HEK293 (cell line): ENCODE measurements at regions not wholly inside any gene's neighbourhood (a gene's known extent, or its start where the extent isn't known, plus 50 kb on each side); places are given as distances from the start of the nearest gene placed in this dataset.

Experiments
- IKZF3 ChIP-seq: fragments of 450-650 bp; IDR thresholded peaks from 2 replicates; pipeline ENCODE4 v1.5.0; 2018; ENCODE audit warnings: missing biosample characterization, mild to moderate bottlenecking, missing genetic modification characterization, moderate library complexity
- OSR2 ChIP-seq: fragments of 450-650 bp; formaldehyde crosslinking; IDR thresholded peaks from 2 replicates; pipeline ENCODE4 v1.5.1; 2016; ENCODE audit warnings: missing biosample characterization, missing genetic modification characterization
- ZBTB7A ChIP-seq: fragments of 450-650 bp; formaldehyde crosslinking; IDR thresholded peaks from 2 replicates; pipeline ENCODE4 v1.5.1; 2016; ENCODE audit warnings: low read depth, missing biosample characterization, missing genetic modification characterization
- ZFP41 ChIP-seq: fragments of 450-650 bp; formaldehyde crosslinking; IDR thresholded peaks from 2 replicates; pipeline ENCODE4 v1.5.1; 2016; ENCODE audit warnings: missing biosample characterization, missing genetic modification characterization, borderline replicate concordance
- ZNF274 ChIP-seq, 2 experiments: fragments of 200-500 bp in 1 of 2; fragments of 450-650 bp in 1 of 2; sonication (Bioruptor generic) in 1 of 2; formaldehyde crosslinking in 1 of 2; IDR thresholded peaks; 2 replicates each; pipeline versions ENCODE4 v1.5.1 to v1.6.1; 2014 to 2016; ENCODE audit warnings: borderline replicate concordance in 1 of 2, inconsistent platforms in 1 of 2, low read length in 1 of 2, missing biosample characterization in 1 of 2, missing genetic modification characterization in 1 of 2
- ZNF423 ChIP-seq: fragments of 450-650 bp; formaldehyde crosslinking; IDR thresholded peaks from 2 replicates; pipeline ENCODE4 v1.5.1; 2016; ENCODE audit warnings: missing biosample characterization, missing genetic modification characterization
- ZNF707 ChIP-seq: fragments of 450-650 bp; formaldehyde crosslinking; IDR thresholded peaks from 2 replicates; pipeline ENCODE4 v1.5.1; 2016; ENCODE audit warnings: missing biosample characterization, missing genetic modification characterization
- ZNF777 ChIP-seq: fragments of 450-650 bp; formaldehyde crosslinking; IDR thresholded peaks from 2 replicates; pipeline ENCODE4 v1.5.1; 2017; ENCODE audit warnings: missing biosample characterization, missing genetic modification characterization, borderline replicate concordance
- ZNF785 ChIP-seq: fragments of 450-650 bp; formaldehyde crosslinking; IDR thresholded peaks from 2 replicates; pipeline ENCODE4 v1.5.1; 2016; ENCODE audit warnings: missing biosample characterization, missing genetic modification characterization
- ZNF843 ChIP-seq: fragments of 450-650 bp; formaldehyde crosslinking; IDR thresholded peaks from 2 replicates; pipeline ENCODE4 v1.5.1; 2016; ENCODE audit warnings: missing biosample characterization, missing genetic modification characterization
- TF ChIP-seq, protein P1 (sequence below): fragments of 450-650 bp; formaldehyde crosslinking; IDR thresholded peaks from 2 replicates; pipeline ENCODE4 v1.5.1; 2016; ENCODE audit warnings: missing biosample characterization, missing genetic modification characterization
- TF ChIP-seq, protein P2 (sequence below): fragments of 450-650 bp; formaldehyde crosslinking; IDR thresholded peaks from 2 replicates; pipeline ENCODE4 v1.5.1; 2016; ENCODE audit warnings: missing biosample characterization, missing genetic modification characterization

DNA sequence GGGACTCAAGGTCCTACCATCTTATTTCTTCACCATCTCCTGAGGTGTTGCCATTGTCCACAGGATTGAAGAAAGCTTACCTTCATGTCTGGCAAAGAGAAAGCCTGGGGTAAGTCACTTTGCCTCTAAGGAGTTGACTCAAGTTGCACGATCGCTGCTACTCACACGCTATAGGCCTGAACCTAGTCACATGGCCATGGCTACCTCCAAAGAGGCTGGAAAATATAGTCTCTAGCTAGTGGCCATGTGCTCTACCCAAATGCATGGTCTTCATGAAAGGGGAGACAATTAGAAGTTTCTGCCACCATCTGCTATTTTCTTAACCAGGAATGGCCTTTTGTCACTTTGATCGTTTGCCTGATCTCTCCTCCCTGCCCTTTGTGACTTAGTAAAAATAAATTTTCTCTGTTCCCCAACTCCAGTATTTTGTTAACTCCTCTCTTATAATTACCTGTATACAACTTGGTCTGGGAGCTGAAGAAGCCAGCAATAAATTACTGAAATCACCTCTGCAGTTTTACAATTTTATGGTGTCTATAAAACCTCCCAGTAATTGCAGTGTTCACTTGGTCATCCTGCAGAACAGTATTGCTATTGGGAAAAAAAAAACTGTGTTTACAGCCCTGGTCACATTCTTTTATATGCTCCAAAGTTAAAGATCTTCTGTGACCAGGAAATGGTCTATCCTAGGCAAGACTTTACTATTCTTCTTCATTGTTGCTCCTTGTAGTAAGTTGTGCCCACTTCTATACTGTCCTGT is 126.7 kb upstream of the TSPAN5 start:
- TF ChIP-seq ZNF843 (no peak), IKZF3 (tag by site-specific recombination) (no peak), ZNF274 (IDR thresholded peaks at IDR 0.05; ENCODE audit: low read length) (no peak), ZNF274 (tag by site-specific recombination; IDR thresholded peaks at IDR 0.05; ENCODE audit: borderline replicate concordance) (no peak), OSR2 (no peak), ZNF785 (tag by site-specific recombination) (no peak), ZNF707 (no peak), ZBTB7A (tag by site-specific recombination) (no peak), ZNF423 (no peak), ZNF777 (no peak), ZFP41 (tag by site-specific recombination) (no peak)
- TF ChIP-seq, protein P1, sequence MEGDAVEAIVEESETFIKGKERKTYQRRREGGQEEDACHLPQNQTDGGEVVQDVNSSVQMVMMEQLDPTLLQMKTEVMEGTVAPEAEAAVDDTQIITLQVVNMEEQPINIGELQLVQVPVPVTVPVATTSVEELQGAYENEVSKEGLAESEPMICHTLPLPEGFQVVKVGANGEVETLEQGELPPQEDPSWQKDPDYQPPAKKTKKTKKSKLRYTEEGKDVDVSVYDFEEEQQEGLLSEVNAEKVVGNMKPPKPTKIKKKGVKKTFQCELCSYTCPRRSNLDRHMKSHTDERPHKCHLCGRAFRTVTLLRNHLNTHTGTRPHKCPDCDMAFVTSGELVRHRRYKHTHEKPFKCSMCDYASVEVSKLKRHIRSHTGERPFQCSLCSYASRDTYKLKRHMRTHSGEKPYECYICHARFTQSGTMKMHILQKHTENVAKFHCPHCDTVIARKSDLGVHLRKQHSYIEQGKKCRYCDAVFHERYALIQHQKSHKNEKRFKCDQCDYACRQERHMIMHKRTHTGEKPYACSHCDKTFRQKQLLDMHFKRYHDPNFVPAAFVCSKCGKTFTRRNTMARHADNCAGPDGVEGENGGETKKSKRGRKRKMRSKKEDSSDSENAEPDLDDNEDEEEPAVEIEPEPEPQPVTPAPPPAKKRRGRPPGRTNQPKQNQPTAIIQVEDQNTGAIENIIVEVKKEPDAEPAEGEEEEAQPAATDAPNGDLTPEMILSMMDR (tag by site-specific recombination): no peak
- TF ChIP-seq, protein P2, sequence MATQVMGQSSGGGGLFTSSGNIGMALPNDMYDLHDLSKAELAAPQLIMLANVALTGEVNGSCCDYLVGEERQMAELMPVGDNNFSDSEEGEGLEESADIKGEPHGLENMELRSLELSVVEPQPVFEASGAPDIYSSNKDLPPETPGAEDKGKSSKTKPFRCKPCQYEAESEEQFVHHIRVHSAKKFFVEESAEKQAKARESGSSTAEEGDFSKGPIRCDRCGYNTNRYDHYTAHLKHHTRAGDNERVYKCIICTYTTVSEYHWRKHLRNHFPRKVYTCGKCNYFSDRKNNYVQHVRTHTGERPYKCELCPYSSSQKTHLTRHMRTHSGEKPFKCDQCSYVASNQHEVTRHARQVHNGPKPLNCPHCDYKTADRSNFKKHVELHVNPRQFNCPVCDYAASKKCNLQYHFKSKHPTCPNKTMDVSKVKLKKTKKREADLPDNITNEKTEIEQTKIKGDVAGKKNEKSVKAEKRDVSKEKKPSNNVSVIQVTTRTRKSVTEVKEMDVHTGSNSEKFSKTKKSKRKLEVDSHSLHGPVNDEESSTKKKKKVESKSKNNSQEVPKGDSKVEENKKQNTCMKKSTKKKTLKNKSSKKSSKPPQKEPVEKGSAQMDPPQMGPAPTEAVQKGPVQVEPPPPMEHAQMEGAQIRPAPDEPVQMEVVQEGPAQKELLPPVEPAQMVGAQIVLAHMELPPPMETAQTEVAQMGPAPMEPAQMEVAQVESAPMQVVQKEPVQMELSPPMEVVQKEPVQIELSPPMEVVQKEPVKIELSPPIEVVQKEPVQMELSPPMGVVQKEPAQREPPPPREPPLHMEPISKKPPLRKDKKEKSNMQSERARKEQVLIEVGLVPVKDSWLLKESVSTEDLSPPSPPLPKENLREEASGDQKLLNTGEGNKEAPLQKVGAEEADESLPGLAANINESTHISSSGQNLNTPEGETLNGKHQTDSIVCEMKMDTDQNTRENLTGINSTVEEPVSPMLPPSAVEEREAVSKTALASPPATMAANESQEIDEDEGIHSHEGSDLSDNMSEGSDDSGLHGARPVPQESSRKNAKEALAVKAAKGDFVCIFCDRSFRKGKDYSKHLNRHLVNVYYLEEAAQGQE (tag by site-specific recombination): no peak
